Cerebellar cortex (tissue), 1 donor: ENCODE measurements at regions not wholly inside any gene's neighbourhood (a gene's known extent, or its start where the extent isn't known, plus 50 kb on each side); places are given as distances from the start of the nearest gene placed in this dataset.

Experiments used
- DNase-seq: peaks from one replicate; pipeline ENCODE4 v3.0.0-alpha.2; 2015; ENCODE audit warnings: low spot score

- no peak for DNase-seq
Measured at GRCh38 chr5:167753725-167754490, 537.5 kb upstream of the WWC1 start.

GRCh38 chr5:167754501-167755021, 536.9 kb upstream of the WWC1 start:
- peak; percentile 78 for DNase-seq

DNA sequence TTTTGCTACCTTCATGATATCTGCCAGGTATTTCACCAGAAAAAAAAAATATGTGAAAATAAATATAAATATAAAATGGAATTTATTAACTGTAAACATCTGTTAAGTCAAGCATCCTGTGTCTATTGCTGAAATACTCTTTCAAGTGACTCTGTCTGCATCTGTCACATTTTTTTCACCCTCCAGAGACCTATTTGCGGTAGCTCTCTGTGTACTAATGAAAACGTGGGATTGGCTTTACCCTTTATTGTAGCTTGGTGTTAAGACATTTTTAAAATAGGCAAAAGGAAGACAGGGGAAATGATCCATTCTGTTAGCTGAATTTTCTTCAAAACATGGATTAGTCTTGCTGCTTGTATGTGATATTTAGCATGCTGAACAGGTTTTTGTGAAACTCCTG, 536.0 kb upstream of the WWC1 start:
- no peak for DNase-seq

- no peak for DNase-seq
Measured at GRCh38 chr5:167759057-167759821, 532.2 kb upstream of the WWC1 start.

DNA sequence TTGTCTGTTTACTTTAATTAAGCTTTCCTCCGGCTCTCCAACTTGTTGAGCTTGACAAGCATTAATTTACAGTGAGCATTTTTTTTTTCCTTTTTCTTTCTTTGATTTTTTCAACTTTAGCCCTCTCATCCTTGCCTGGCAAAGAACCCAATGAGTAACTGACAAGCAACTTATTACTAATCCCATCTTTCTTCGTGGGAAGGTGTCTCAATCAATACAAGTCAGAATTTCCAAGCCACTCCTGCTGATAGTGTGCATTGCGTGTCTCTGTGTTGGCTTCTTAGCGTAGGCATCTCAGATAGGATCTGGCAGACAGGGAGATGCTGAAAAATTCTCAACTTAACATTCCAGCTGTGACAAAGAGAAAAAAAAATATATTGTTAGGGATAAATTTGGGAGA, 527.7 kb upstream of the WWC1 start:
- DNase-seq = no peak

DNA sequence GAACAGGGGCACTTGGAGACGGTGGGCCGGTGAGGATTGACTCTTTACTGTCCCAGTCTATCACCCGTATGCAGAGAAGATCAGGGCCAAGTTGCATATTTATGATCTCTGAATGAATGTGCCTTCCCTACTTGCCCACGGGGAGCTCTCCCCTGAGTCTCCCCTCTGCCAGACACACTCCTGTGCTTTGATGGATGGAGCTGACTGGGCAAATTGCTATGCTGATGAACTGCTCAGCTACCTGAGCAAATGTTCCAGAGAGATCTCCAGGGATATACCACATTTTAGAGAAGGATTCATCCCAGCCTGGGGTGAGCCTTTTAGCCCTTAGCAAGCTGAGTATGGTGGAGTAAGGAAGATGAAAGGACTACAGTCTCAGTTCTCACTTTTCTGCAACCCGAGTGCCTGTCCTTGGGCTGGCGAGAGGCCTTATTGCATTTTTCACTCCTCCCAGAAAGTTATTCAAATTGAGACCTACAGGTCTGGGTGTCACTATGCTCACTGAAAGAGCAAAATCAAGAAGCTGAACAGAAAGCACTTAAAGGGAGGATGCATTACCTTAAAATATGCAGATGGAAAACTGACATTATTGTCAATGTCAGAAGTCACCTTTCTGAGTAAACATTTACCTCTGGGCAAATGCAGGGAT, 526.7 kb upstream of the WWC1 start:
- DNase-seq = no peak

DNA sequence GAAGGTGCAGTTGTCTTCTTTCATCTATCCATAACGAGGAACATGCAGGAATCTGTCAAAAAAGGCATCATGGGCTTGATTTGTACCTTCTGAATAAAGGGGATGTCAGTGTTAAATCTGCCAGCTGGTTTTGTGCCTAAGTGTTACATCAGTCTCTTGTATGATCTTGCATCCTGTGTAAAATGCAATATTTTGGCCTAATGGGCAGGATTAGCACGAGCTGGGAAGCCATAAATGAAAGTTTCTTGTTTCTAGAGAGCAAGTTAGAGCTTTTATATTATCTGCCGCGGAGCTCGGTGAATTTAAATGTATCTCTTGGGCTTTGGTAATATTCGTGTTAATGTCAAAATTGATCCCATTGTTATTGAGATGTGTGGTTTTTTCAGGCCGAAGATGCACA, 526.1 kb upstream of the WWC1 start:
- DNase-seq = no peak

GRCh38 chr5:167766957-167767356, 524.5 kb upstream of the WWC1 start:
- no peak for DNase-seq

DNA sequence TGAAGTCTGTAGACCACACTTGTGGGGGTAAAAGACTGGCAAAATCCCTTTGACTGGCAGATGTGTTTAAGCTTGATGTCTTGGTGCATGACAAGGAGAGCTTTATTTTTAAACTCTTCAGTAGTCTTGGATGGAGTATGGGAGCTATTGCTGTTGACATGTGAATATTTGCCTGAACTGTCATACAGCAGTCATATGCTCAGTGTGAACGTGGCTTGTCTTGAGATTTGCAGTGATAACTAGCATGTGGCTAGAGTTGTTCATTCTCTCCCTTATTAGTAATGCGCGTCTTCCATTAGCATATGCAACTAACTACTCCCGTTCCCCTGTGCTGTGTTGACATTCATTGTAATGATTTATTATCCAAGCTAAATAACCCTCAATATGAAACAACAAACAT, 523.6 kb upstream of the WWC1 start:
- no peak for DNase-seq

GRCh38 chr5:167769846-167770413, 521.5 kb upstream of the WWC1 start:
- no peak for DNase-seq

GRCh38 chr5:167770461-167770860, 521.0 kb upstream of the WWC1 start:
- DNase-seq = no peak

DNA sequence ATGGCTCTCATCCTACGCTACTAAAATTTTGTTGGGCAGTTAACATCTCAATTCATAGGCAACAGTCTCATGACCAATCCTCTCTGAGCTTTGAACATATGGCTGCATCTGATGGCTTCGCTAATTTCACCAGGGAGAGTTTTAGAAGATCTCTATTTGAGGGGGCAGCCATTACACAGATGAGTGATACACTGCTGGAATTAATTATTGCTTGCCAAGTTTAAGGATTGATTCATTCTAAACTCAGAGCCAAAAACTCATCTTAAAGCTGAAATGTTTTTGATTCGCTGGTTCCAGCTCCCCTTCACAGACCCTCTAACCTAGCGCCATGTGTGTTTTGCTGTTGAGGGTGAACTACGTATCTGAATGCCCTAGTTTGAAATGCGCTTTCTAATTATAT, 519.9 kb upstream of the WWC1 start:
- no peak for DNase-seq

GRCh38 chr5:167773668-167774301, 517.7 kb upstream of the WWC1 start:
- no peak for DNase-seq

DNA sequence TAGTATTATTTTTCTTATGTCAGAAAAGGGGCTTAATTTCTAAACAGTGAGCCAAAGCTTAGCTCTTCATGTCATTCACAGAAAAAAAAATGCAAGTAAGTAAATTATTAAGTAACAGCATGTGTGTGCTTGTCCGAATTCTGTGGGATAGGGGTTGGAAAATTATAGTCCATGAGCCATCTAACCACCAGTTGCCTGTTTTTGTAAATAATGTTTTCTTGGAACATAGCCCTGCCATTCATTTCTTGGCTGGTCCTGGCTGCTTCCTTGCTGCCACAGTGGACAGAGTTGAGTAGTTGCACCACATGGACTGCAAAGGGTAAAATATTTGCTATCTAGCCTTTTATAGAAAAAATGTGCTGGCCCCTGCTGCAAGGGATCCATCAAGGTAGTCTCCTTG, 513.7 kb upstream of the WWC1 start:
- DNase-seq = no peak

DNA sequence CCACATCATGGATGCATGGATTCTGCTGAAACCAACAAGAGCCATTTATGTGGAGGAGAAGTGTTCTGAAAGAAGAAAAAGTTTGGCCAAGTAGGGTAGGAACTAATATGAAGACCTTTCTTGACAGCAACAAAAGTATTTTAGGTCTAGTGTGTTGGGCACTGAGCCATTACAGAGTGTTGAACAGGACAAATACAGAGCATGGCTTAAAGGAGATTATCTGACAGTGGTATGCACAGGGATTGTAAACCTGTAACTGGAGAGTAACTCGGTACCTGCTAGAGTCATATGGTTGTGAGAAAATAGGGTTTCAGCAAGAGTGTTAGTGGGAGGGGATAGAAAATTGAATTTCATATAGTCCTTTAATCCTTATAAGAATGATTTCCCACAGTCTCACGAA, 513.2 kb upstream of the WWC1 start:
- no peak for DNase-seq

DNA sequence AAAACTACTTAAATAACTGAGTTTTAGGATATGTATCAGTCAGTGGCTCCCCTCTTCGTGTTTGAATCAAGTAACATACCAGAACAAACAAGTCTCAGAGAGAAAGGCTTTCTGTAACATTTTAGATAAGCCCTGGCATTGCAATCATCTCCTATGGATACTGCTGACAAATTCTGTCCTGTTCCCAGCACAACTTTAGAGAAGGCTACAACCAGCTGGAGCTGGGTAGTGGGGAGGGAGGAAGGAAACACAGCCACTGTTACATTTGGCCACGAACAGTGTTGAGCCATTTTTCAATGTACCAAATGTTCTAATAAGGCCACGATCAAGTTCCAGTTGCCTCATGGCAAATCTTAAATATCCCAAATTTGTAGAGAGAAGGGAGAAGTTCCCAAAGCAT, 511.8 kb upstream of the WWC1 start:
- DNase-seq = no peak

DNA sequence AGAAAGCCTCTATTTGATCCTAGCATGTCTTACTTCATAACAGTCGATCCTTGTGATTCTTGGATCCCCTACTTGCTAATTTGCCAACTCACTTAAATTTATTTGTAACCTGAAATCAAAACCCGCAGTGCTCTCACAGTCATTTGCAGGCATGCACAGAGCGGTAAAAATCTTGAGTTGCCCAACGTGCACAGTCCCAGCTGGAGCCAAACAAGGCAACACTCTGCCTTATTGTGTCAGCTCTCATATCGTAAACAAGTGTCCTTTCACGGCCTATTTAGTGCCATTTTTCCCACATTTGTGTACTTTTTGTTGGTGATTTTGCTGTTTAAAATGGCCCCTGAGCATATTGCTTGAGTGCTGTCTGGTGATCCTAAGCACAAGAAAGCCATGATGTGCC, 511.3 kb upstream of the WWC1 start:
- DNase-seq = no peak

DNA sequence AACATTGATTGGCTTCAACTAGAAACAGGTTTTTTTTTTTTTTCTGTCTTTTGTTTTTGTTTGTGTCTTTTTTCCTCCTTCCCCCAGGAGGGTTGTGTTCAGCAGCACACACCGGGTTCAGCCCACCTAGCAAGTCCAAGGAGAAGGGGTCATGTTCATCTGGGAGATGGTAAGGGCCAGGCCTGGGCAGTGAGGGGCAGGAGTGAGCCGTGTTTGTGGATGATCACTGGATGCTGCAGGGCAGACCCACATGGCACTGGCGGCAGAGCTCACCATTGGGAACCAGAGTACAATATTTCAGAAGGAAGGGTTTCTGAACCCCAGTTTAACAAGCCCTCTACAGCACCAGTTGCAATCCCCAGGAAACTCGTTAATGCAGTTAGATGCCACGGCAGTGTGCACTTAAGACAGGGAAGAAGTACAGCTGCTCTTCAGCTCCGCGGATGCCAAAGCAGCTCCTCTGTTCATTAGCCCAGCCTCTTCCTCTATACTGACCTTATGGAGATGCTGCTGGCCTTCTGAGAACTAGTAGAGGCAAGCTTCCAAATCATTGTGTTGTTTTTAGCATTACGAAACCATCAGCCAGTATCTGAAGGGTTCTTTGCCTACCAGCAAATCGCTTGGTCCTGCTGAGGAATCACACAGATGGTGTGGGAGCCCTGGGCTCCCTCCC, 508.2 kb upstream of the WWC1 start:
- no peak for DNase-seq

GRCh38 chr5:167785106-167785505, 506.3 kb upstream of the WWC1 start:
- no peak for DNase-seq

DNA sequence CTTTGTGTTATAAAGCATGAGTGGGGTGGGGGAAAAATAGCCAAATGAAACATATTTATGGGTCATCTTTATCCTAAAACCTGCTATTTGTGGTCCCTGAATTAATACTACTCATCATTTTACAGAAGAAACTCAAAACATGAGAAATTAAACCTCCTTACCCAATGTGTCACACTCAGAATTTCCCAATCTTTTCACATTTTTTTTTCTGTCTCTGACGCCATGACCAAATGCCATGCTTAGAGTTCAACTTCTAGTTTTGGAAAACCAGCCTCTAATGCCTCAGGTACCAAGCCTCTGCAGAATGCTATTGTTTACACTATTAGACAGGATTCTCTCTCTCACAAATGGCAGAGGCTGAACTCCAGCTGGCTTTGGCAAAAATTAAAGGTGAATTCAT, 505.5 kb upstream of the WWC1 start:
- peak; percentile 46 for DNase-seq

DNA sequence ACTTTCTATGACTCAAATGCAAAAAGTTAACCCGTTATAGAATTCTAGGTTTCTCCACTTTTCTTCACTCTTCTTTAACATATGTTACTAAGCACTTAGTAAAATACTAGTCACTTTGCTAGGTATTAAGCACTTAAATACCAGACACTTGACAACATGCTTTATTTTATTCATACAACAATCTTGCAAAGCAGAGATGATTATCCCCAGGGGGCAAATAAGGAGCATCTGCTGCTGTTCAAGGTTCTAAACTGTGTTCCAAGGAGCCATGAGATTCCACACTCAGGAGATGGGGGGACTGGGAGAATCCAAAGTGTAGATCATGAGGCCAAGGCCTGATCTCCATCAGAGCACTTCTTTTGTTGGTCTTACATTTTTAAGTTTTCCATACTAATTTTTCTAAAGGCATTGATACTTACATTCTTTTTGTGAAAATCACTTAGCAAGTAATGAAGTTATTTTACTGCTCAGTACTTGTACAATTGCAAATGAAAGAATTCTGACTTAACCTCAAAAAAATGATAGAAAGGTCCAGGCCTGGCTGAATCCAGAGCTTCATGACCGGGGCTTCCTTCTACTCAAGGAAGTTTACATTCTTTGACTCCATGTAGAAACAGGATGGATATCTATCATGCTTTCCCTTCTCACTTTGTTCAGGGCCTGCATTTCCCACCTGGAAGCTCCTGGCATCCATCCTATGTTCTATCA, 504.4 kb upstream of the WWC1 start:
- DNase-seq = no peak
